Colonic mucosa (tissue), 4 donors: ENCODE measurements at regions not wholly inside any gene's neighbourhood (a gene's known extent, or its start where the extent isn't known, plus 50 kb on each side); places are given as distances from the start of the nearest gene placed in this dataset.

Experiments used
- DNase-seq: peaks from one replicate; pipeline ENCODE4 v3.0.0-alpha.2; 2020
- H3K27ac ChIP-seq: fragments of 200-600 bp; one replicate; pipeline ENCODE4 v1.8.0; 2021
- H3K27me3 ChIP-seq: fragments of 200-600 bp; one replicate; pipeline ENCODE4 v1.8.0; 2021
- H3K36me3 ChIP-seq: fragments of 200-600 bp; one replicate; pipeline ENCODE4 v1.8.0; 2021
- H3K4me1 ChIP-seq: fragments of 200-600 bp; one replicate; pipeline ENCODE4 v1.8.0; 2021; ENCODE audit warnings: mild to moderate bottlenecking
- H3K4me3 ChIP-seq: fragments of 200-600 bp; one replicate; pipeline ENCODE4 v1.8.0; 2021
- H3K9ac ChIP-seq, 2 donors: one replicate each; pipeline ENCODE4 v1.7.0; 2013; ENCODE audit warnings: control low read depth in 2 of 2, low read depth in 2 of 2, low read length in 2 of 2
- H3K9me3 ChIP-seq: fragments of 200-600 bp; one replicate; pipeline ENCODE4 v1.8.0; 2021
- intact Hi-C: fragments of 100-400 bp; cut with DNase I; formaldehyde crosslinking; loops from one replicate; pipeline ENCODE4 v1.14.1; 2022
- TF ChIP-seq, protein P1 (sequence below): fragments of 200-600 bp; IDR thresholded peaks from one replicate; pipeline ENCODE4 v1.8.0; 2022; ENCODE audit warnings: antibody characterized with exemption, mild to moderate bottlenecking
- donor health status: healthy.
- donor health status: DM: no; HTN: no; CAD: no.
- donor health status: DM: no; HTN: no; CAD: no.

DNA sequence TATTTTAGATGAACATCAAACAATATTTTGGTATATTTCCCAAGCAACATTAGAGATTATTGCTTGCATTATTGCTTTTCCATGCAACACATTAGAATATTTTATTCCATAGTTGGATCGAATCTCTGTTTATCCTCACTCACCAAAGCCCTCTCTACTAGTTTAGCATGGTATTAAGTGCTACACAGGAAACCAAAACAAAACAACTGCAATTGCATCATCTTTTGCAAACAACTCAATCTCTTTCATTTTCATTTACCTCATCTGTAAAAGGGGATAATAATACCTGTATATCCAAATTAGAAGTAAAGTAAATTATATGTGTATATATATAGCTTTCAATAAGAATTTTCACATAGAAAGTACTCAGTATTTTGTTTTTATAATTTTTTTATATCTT, 147.8 kb upstream of the PCDH9 start:
- intact Hi-C loops, result no loop called here
- Histone ChIP-seq H3K4me1 (no peaks in the 10 kb centered on the region), H3K36me3 (no peaks in the 10 kb centered on the region), H3K4me3 (no peak overlapping the region), H3K27me3 (no peaks in the 10 kb centered on the region), H3K9me3 (no peaks in the 10 kb centered on the region), H3K27ac (no peak overlapping the region), H3K9ac (no peak overlapping the region)
- TF ChIP-seq, protein P1, sequence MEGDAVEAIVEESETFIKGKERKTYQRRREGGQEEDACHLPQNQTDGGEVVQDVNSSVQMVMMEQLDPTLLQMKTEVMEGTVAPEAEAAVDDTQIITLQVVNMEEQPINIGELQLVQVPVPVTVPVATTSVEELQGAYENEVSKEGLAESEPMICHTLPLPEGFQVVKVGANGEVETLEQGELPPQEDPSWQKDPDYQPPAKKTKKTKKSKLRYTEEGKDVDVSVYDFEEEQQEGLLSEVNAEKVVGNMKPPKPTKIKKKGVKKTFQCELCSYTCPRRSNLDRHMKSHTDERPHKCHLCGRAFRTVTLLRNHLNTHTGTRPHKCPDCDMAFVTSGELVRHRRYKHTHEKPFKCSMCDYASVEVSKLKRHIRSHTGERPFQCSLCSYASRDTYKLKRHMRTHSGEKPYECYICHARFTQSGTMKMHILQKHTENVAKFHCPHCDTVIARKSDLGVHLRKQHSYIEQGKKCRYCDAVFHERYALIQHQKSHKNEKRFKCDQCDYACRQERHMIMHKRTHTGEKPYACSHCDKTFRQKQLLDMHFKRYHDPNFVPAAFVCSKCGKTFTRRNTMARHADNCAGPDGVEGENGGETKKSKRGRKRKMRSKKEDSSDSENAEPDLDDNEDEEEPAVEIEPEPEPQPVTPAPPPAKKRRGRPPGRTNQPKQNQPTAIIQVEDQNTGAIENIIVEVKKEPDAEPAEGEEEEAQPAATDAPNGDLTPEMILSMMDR, result no peak
- no peak for DNase-seq

GRCh38 chr13:67374391-67374790, 144.3 kb upstream of the PCDH9 start:
- TF ChIP-seq, protein P1, result no peak
- Histone ChIP-seq H3K27ac (no peak overlapping the region), H3K36me3 (no peaks in the 10 kb centered on the region), H3K4me1 (no peaks in the 10 kb centered on the region), H3K9ac (no peak overlapping the region), H3K9me3 (no peaks in the 10 kb centered on the region), H3K4me3 (no peak overlapping the region), H3K27me3 (no peaks in the 10 kb centered on the region)
- intact Hi-C loops, result no loop called here
- DNase-seq, result no peak

DNA sequence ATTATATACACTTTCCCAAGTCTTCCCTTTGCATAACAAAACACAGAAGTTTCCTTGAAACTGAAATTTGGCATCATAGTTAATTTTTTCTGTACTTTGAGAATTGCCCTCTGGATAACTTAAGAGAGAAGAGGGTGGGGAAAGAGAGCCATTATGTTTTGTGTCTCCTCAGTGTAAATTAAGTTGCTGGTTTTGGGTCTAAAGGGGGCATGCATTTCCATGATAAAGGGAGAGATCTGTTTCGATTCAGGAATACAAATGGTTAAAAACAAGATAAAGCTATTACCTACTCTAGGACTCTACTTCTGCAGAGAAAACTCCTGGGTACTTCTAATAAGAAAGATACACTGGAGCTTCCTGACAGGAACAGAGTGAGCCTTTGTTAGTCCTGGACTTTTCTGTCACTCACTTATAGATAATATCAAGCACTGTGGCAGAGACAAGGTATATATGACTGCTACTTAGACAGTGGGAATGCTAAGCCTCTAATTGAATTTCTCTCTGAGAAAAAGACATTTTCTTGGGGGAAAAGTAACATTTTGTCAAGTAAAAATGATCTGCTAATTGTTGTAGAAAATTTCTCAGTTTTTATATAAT, 142.8 kb upstream of the PCDH9 start:
- Histone ChIP-seq H3K9ac (no peak overlapping the region), H3K27me3 (no peaks in the 10 kb centered on the region), H3K9me3 (no peaks in the 10 kb centered on the region), H3K4me3 (no peak overlapping the region), H3K36me3 (no peaks in the 10 kb centered on the region), H3K27ac (no peak overlapping the region), H3K4me1 (no peaks in the 10 kb centered on the region)
- intact Hi-C loops, result no loop called here
- no peak for DNase-seq
- TF ChIP-seq, protein P1, result no peak

DNA sequence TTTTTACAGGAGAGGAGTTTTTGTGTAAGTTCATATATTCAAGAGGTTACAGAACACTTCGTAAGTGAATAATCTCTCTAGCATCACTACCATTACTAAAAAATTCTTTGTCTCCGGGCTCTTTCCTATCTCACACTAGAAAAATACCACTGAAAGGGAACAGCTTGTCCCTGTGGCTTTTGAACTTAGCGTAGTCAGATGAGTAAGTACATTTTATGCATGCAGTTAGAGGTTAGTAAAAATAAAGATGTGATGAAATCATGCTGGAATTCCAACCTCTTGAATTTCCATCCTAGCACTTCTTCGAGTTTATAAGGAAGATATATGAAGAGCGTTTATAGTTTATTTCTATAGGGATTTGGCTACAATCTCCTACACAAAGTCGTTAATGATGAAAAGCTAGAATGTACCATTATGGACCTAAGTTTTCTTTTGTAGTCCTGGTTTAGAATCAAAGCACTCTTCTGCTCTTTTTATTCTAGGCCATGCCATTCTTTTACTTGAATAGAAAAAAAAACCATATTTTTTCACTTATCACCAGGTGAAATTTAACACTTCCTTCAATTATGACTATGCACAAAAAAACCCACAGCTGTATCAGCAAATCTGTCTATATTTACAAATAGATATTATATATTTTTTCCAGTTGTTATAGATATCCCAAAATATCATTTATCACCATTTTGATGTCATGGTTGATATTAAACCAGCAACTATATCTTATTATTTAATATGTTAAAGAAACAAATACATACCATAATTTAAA, 139.9 kb upstream of the PCDH9 start:
- no peak overlapping the region for H3K9ac ChIP-seq
- no peaks in the 10 kb centered on the region for H3K9me3 ChIP-seq
- TF ChIP-seq, protein P1, result no peak
- no peak overlapping the region for H3K27ac ChIP-seq
- no peaks in the 10 kb centered on the region for H3K4me1 ChIP-seq
- H3K36me3 ChIP-seq, result no peaks in the 10 kb centered on the region
- H3K27me3 ChIP-seq, result no peaks in the 10 kb centered on the region
- H3K4me3 ChIP-seq, result no peak overlapping the region
- intact Hi-C loops, result no loop called here
- DNase-seq, result no peak

- no peak overlapping the region for H3K27ac ChIP-seq
- no peak overlapping the region for H3K9ac ChIP-seq
- no peaks in the 10 kb centered on the region for H3K36me3 ChIP-seq
- H3K4me1 ChIP-seq, result no peaks in the 10 kb centered on the region
- H3K27me3 ChIP-seq, result no peaks in the 10 kb centered on the region
- H3K4me3 ChIP-seq, result no peak overlapping the region
- DNase-seq, result no peak
- no peaks in the 10 kb centered on the region for H3K9me3 ChIP-seq
- TF ChIP-seq, protein P1, result no peak
- intact Hi-C loops, result no loop called here
These were observed 137.3 kb upstream of the PCDH9 start for GRCh38 chr13:67367399-67367798.
